HCT116 (cell line): ENCODE measurements at regions not wholly inside any gene's neighbourhood (a gene's known extent, or its start where the extent isn't known, plus 50 kb on each side); places are given as distances from the start of the nearest gene placed in this dataset.

Experiments used
- ATAC-seq: fragments of 200-7000 bp; cut with Tn5 transposase; 2 replicates; pipeline ENCODE4 v1.9.1; 2020; ENCODE audit warnings: mild to moderate bottlenecking, moderate library complexity
- BruUV-seq: library from RNA; stranded (reverse); fragments of 400-500 nt; replicated peaks from 2 replicates; lab custom pipeline; 2021; lab: Mats Ljungman, UMichigan
- CTCF ChIA-PET: fragments of 300-600 bp; sonication (Branson Sonifier 250); formaldehyde crosslinking; loops from one replicate; lab custom pipeline; 2021; ENCODE audit warnings: antibody characterized with exemption; lab: Charles Lee
- POLR2A ChIA-PET: fragments of 300-600, 350-600 bp; sonication (Branson Sonifier 250); formaldehyde crosslinking; loops from one replicate; lab custom pipeline; 2021; ENCODE audit warnings: antibody characterized with exemption; lab: Charles Lee
- RAD21 ChIA-PET, 2 experiments: fragments of 300-600 bp; sonication (Branson Sonifier 250); formaldehyde crosslinking; loops; one replicate each; lab custom pipeline; 2023; ENCODE audit warnings: low total read pairs in 2 of 2; ENCODE audit not compliant: uncharacterized antibody in 2 of 2, unreplicated experiment in 2 of 2, low non-redundant PET in 1 of 2; lab: Charles Lee
- DNase-seq: peaks from one replicate; pipeline ENCODE4 v3.0.0-alpha.2; 2010; ENCODE audit warnings: low read depth, low spot score
- H2AFZ ChIP-seq: fragments of 200-600 bp; shearing (Covaris generic), sonication (generic); 2 replicates; pipeline ENCODE4 v1.6.1; 2017; ENCODE audit warnings: low read depth, mixed run types, mixed read lengths, antibody characterized with exemption, low read length; ENCODE audit not compliant: poor library complexity, severe bottlenecking
- H3K27ac ChIP-seq: 2 replicates; pipeline ENCODE4 v1.5.1; 2012; ENCODE audit warnings: low read depth, low read length
- H3K27me3 ChIP-seq: fragments of 200-600 bp; sonication (generic); 2 replicates; pipeline ENCODE4 v1.6.1; 2016; ENCODE audit warnings: mixed run types, low read length, mixed read lengths; ENCODE audit not compliant: insufficient read depth
- H3K36me3 ChIP-seq, 2 experiments: fragments of 200-500 bp in 1 of 2; fragments of 200-600 bp in 1 of 2; sonication (Bioruptor generic) in 1 of 2; sonication (generic) in 1 of 2; 2 replicates each; pipeline versions ENCODE4 v1.5.1 to v1.6.1; 2014 to 2016; ENCODE audit warnings: low read length in 2 of 2, inconsistent platforms in 1 of 2, mixed read lengths in 1 of 2, mixed run types in 1 of 2; ENCODE audit not compliant: insufficient read depth in 2 of 2, control insufficient read depth in 1 of 2
- H3K4me1 ChIP-seq, 2 experiments: fragments of 200-600 bp in 1 of 2; sonication (generic) in 1 of 2; 2 replicates each; pipeline versions ENCODE4 v1.5.1 to v1.6.1; 2012 to 2017; ENCODE audit warnings: low read length in 2 of 2, inconsistent platforms in 1 of 2, mild to moderate bottlenecking in 1 of 2, mixed read lengths in 1 of 2, mixed run types in 1 of 2, moderate library complexity in 1 of 2; ENCODE audit not compliant: insufficient read depth in 2 of 2, control insufficient read depth in 1 of 2
- H3K4me2 ChIP-seq: fragments of 200-600 bp; sonication (generic); 2 replicates; pipeline ENCODE4 v1.6.1; 2017; ENCODE audit warnings: mixed run types, low read length, mixed read lengths
- H3K4me3 ChIP-seq, 2 experiments: fragments of 200-600 bp in 1 of 2; sonication (generic) in 1 of 2; replicated peaks in 1 of 2; 2 replicates each; pipeline ENCODE4 v1.5.1; 2011 to 2016; ENCODE audit warnings: low read length in 2 of 2, control low read depth in 1 of 2, low read depth in 1 of 2, mild to moderate bottlenecking in 1 of 2, mixed read lengths in 1 of 2, mixed run types in 1 of 2
- H3K79me2 ChIP-seq: fragments of 200-600 bp; sonication (generic); 2 replicates; pipeline ENCODE4 v1.6.1; 2017; ENCODE audit warnings: mild to moderate bottlenecking, mixed run types, low read length, moderate library complexity, mixed read lengths; ENCODE audit not compliant: insufficient read depth
- H3K9ac ChIP-seq: fragments of 200-600 bp; sonication (generic); 2 replicates; pipeline ENCODE4 v1.6.1; 2016; ENCODE audit warnings: low read length, mixed read lengths
- H3K9me2 ChIP-seq: fragments of 200-600 bp; sonication (generic), shearing (Covaris generic); 2 replicates; pipeline ENCODE4 v1.6.1; 2017; ENCODE audit warnings: mixed run types, mild to moderate bottlenecking, moderate library complexity; ENCODE audit not compliant: insufficient read depth
- H3K9me3 ChIP-seq, 2 experiments: fragments of 200-500 bp in 1 of 2; fragments of 200-600 bp in 1 of 2; sonication (Bioruptor generic) in 1 of 2; sonication (generic) in 1 of 2; 2 replicates each; pipeline ENCODE4 v1.6.1; 2014 to 2017; ENCODE audit warnings: low read length in 2 of 2, mixed read lengths in 2 of 2, inconsistent platforms in 1 of 2, low read depth in 1 of 2, mild to moderate bottlenecking in 1 of 2, mixed run types in 1 of 2, moderate library complexity in 1 of 2; ENCODE audit not compliant: control insufficient read depth in 1 of 2, insufficient read depth in 1 of 2
- H4K20me1 ChIP-seq: fragments of 200-600 bp; sonication (generic), shearing (Covaris generic); 2 replicates; pipeline ENCODE4 v1.6.1; 2017; ENCODE audit warnings: mixed run types, mild to moderate bottlenecking, moderate library complexity; ENCODE audit not compliant: insufficient read depth
- CBX3 ChIP-seq: IDR thresholded peaks from 2 replicates; pipeline ENCODE4 v1.6.1; 2012; ENCODE audit warnings: low read depth
- CEBPB ChIP-seq: IDR thresholded peaks from 2 replicates; pipeline ENCODE4 v1.6.1; 2012; ENCODE audit warnings: low read depth
- ELF1 ChIP-seq: IDR thresholded peaks from 2 replicates; pipeline ENCODE4 v1.6.1; 2012; ENCODE audit warnings: low read depth, borderline replicate concordance
- EZH2 ChIP-seq: fragments of 200-600 bp; sonication (generic); IDR thresholded peaks from 2 replicates; pipeline ENCODE4 v1.6.1; 2017; ENCODE audit warnings: antibody characterized with exemption, mixed run types
- EZH2phosphoT487 ChIP-seq: fragments of 200-600 bp; IDR thresholded peaks from 2 replicates; pipeline ENCODE4 v1.6.1; 2018; ENCODE audit warnings: antibody characterized with exemption, borderline replicate concordance
- JUND ChIP-seq: IDR thresholded peaks from 2 replicates; pipeline ENCODE4 v1.6.1; 2012
- POLR2A ChIP-seq: IDR thresholded peaks from 2 replicates; pipeline ENCODE4 v1.7.0; 2011; ENCODE audit warnings: borderline replicate concordance; ENCODE audit not compliant: insufficient read depth, insufficient read length; ENCODE audit errors: extremely low read depth
- POLR2AphosphoS5 ChIP-seq: IDR thresholded peaks from 2 replicates; pipeline ENCODE4 v1.6.1; 2011; ENCODE audit warnings: mild to moderate bottlenecking, low read depth, low read length, moderate library complexity
- SIN3A ChIP-seq: IDR thresholded peaks from 2 replicates; pipeline ENCODE4 v1.6.1; 2012; ENCODE audit warnings: low read depth
- SP1 ChIP-seq: IDR thresholded peaks from 2 replicates; pipeline ENCODE4 v1.6.1; 2012; ENCODE audit warnings: low read depth
- ZNF274 ChIP-seq: fragments of 200-500 bp; sonication (Bioruptor generic); IDR thresholded peaks from 2 replicates; pipeline ENCODE4 v1.6.1; 2014; ENCODE audit warnings: mild to moderate bottlenecking, low read depth, low read length, inconsistent platforms
- intact Hi-C: fragments of 100-400 bp; cut with micrococcal nuclease; formaldehyde crosslinking; loops from 2 replicates; pipeline ENCODE4 v1.10.0; 2022
- TF ChIP-seq, protein P1 (sequence below): IDR thresholded peaks from 2 replicates; pipeline ENCODE4 v1.6.1; 2012
- TF ChIP-seq, protein P2 (sequence below), 3 experiments: fragments of 200-600 bp in 1 of 3; sonication (generic) in 1 of 3; IDR thresholded peaks in 2 of 3; conservative IDR thresholded peaks in 1 of 3; 2 replicates each; pipeline ENCODE4 v1.5.1; 2012 to 2017; ENCODE audit warnings: low read depth in 2 of 3, low read length in 2 of 3, antibody characterized with exemption in 1 of 3, borderline replicate concordance in 1 of 3, control low read depth in 1 of 3, mild to moderate bottlenecking in 1 of 3, mixed read lengths in 1 of 3, mixed run types in 1 of 3, moderate library complexity in 1 of 3; ENCODE audit not compliant: insufficient read depth in 1 of 3
- TF ChIP-seq, protein P3 (sequence below): IDR thresholded peaks from 2 replicates; pipeline ENCODE4 v1.6.1; 2011; ENCODE audit warnings: mild to moderate bottlenecking, low read length, moderate library complexity; ENCODE audit not compliant: insufficient replicate concordance; ENCODE audit errors: extremely low read depth

DNA sequence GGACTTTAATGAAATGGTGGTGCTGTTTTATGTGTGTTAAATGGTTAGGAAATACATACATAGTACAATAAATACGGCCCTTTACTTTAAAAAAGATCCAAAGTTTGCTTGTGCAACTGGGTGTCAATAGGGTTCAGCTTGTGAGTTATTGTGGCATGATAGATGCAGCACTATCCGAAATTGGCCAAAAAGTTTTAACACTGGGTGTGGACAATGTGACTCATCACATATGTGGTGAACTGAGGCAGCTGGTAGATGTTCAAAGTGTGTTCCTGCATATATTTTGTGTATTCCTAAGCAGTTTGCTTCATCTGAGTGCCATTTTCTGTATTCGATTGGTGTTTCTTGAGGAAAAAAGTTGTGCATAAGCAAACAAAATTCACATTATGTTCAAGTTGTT is 473.1 kb downstream of the KIF20B start:
- DNase-seq (no peak), ATAC-seq (no peak)
- Histone ChIP-seq H3K36me3 (no peaks in the 10 kb centered on the region), H3K9me2 (no peaks in the 10 kb centered on the region), H3K27me3 (no peaks in the 10 kb centered on the region), H3K9ac (no peak overlapping the region), H3K9me3 (no peaks in the 10 kb centered on the region), H3K4me2 (no peak overlapping the region), H3K27ac (no peak overlapping the region), H3K4me3 (no peak overlapping the region), H3K79me2 (no peaks in the 10 kb centered on the region), H4K20me1 (no peaks in the 10 kb centered on the region), H3K4me1 (peaks cover 0 to 4% of the 10 kb centered on the region in 2 experiments; a peak in 1 of 4 replicates), H2AFZ (no peak overlapping the region)
- no TSS peak for BruUV-seq
- ChIA-PET POLR2A (no interaction called here), CTCF (no interaction called here), RAD21 (no interaction called here)
- TF ChIP-seq JUND = no peak
- TF ChIP-seq SP1 = no peak
- no peak for TF ChIP-seq POLR2AphosphoS5
- TF ChIP-seq EZH2phosphoT487 = no peak
- TF ChIP-seq ZNF274 = no peak
- TF ChIP-seq ELF1 = no peak
- TF ChIP-seq CBX3 = no peak
- TF ChIP-seq CEBPB = no peak
- TF ChIP-seq, protein P1, sequence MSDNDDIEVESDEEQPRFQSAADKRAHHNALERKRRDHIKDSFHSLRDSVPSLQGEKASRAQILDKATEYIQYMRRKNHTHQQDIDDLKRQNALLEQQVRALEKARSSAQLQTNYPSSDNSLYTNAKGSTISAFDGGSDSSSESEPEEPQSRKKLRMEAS = no peak
- TF ChIP-seq, protein P2, sequence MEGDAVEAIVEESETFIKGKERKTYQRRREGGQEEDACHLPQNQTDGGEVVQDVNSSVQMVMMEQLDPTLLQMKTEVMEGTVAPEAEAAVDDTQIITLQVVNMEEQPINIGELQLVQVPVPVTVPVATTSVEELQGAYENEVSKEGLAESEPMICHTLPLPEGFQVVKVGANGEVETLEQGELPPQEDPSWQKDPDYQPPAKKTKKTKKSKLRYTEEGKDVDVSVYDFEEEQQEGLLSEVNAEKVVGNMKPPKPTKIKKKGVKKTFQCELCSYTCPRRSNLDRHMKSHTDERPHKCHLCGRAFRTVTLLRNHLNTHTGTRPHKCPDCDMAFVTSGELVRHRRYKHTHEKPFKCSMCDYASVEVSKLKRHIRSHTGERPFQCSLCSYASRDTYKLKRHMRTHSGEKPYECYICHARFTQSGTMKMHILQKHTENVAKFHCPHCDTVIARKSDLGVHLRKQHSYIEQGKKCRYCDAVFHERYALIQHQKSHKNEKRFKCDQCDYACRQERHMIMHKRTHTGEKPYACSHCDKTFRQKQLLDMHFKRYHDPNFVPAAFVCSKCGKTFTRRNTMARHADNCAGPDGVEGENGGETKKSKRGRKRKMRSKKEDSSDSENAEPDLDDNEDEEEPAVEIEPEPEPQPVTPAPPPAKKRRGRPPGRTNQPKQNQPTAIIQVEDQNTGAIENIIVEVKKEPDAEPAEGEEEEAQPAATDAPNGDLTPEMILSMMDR (IDR thresholded peaks at IDR 0.05 in 2 of 3, conservative IDR thresholded peaks at IDR 0.05 in 1 of 3; ENCODE audit: borderline replicate concordance in 1 of 3, insufficient read depth in 1 of 3, low read depth in 2 of 3, low read length in 2 of 3) = no peak
- TF ChIP-seq SIN3A = no peak
- no peak for TF ChIP-seq POLR2A
- TF ChIP-seq, protein P3, sequence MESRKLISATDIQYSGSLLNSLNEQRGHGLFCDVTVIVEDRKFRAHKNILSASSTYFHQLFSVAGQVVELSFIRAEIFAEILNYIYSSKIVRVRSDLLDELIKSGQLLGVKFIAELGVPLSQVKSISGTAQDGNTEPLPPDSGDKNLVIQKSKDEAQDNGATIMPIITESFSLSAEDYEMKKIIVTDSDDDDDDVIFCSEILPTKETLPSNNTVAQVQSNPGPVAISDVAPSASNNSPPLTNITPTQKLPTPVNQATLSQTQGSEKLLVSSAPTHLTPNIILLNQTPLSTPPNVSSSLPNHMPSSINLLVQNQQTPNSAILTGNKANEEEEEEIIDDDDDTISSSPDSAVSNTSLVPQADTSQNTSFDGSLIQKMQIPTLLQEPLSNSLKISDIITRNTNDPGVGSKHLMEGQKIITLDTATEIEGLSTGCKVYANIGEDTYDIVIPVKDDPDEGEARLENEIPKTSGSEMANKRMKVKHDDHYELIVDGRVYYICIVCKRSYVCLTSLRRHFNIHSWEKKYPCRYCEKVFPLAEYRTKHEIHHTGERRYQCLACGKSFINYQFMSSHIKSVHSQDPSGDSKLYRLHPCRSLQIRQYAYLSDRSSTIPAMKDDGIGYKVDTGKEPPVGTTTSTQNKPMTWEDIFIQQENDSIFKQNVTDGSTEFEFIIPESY = no peak
- no peak for TF ChIP-seq EZH2
- intact Hi-C loops = no loop called here
